H1 (cell line): ENCODE measurements at regions not wholly inside any gene's neighbourhood (a gene's known extent, or its start where the extent isn't known, plus 50 kb on each side); places are given as distances from the start of the nearest gene placed in this dataset.

ENCODE experiments used
- CTCF ChIA-PET: fragments of 300-600 bp; sonication (Branson Sonifier 250); formaldehyde crosslinking; loops from one replicate; lab custom pipeline; 2021; ENCODE audit not compliant: partially characterized antibody; lab: Charles Lee
- POLR2A ChIA-PET: fragments of 300-600 bp; sonication (Branson Sonifier 250); formaldehyde crosslinking; loops from one replicate; lab custom pipeline; 2021; ENCODE audit warnings: inconsistent platforms; ENCODE audit not compliant: partially characterized antibody; lab: Charles Lee
- DNase-seq, 2 experiments: peaks; one replicate each; pipeline versions ENCODE4 v3.0.0 to v3.0.0-alpha.2; 2010 to 2022; ENCODE audit warnings: low spot score in 2 of 2, low read depth in 1 of 2, mixed read lengths in 1 of 2
- FAIRE-seq: peaks from 2 replicates; lab custom pipeline; 2011; peaks lifted over from hg19 to GRCh38; lab: Jason Lieb, UNC
- H2AFZ ChIP-seq: 2 replicates; pipeline ENCODE4 v1.8.1; 2012; ENCODE audit warnings: low read length, inconsistent platforms
- H2AK5ac ChIP-seq: 2 replicates; pipeline ENCODE4 v1.6.1; 2013; ENCODE audit warnings: low read depth, low read length
- H2BK120ac ChIP-seq: replicated peaks from 2 replicates; pipeline ENCODE3; 2013; ENCODE audit warnings: low read depth, low read length, inconsistent platforms
- H2BK12ac ChIP-seq: 2 replicates; pipeline ENCODE4 v1.6.1; 2013; ENCODE audit warnings: low read depth, low read length
- H2BK15ac ChIP-seq: 2 replicates; pipeline ENCODE4 v1.6.1; 2013; ENCODE audit warnings: low read length
- H2BK20ac ChIP-seq: 2 replicates; pipeline ENCODE4 v1.6.1; 2013; ENCODE audit warnings: low read length
- H2BK5ac ChIP-seq: 2 replicates; pipeline ENCODE4 v1.6.1; 2013; ENCODE audit warnings: low read depth, low read length
- H3K14ac ChIP-seq: 2 replicates; pipeline ENCODE4 v1.6.1; 2013; ENCODE audit warnings: inconsistent platforms; ENCODE audit not compliant: insufficient read length
- H3K18ac ChIP-seq: 2 replicates; pipeline ENCODE4 v1.6.1; 2013; ENCODE audit warnings: low read length; ENCODE audit errors: extremely low read depth
- H3K23ac ChIP-seq: 2 replicates; pipeline ENCODE4 v1.6.1; 2013; ENCODE audit warnings: inconsistent platforms; ENCODE audit not compliant: insufficient read length
- H3K23me2 ChIP-seq: 2 replicates; pipeline ENCODE4 v1.6.1; 2013; ENCODE audit warnings: low read depth, low read length
- H3K27ac ChIP-seq: 2 replicates; pipeline ENCODE4 v1.6.1; 2011; ENCODE audit warnings: low read depth, low read length, inconsistent platforms
- H3K27me3 ChIP-seq, 4 experiments: replicated peaks in 1 of 4; 1 replicate in 1 of 4; 2 replicates in 3 of 4; pipeline versions ENCODE4 v1.6.1 to v1.8.1; 2011 to 2013; ENCODE audit warnings: low read length in 3 of 4, mild to moderate bottlenecking in 3 of 4, inconsistent platforms in 2 of 4, mixed read lengths in 2 of 4, moderate library complexity in 1 of 4; ENCODE audit not compliant: control insufficient read depth in 3 of 4, insufficient read depth in 3 of 4; ENCODE audit errors: extremely low read depth in 1 of 4
- H3K36me3 ChIP-seq, 4 experiments: 2 replicates each; pipeline versions ENCODE4 v1.6.1 to v1.8.1; 2011 to 2013; ENCODE audit warnings: mild to moderate bottlenecking in 4 of 4, low read length in 3 of 4, moderate library complexity in 2 of 4, control low read depth in 1 of 4, inconsistent platforms in 1 of 4; ENCODE audit not compliant: insufficient read depth in 4 of 4, control insufficient read depth in 2 of 4
- H3K4ac ChIP-seq: replicated peaks from 2 replicates; pipeline ENCODE3; 2013; ENCODE audit warnings: low read length, low read depth, mixed read lengths, inconsistent platforms; ENCODE audit not compliant: insufficient read length
- H3K4me1 ChIP-seq, 4 experiments: replicated peaks in 1 of 4; 1 replicate in 1 of 4; 2 replicates in 3 of 4; pipeline versions ENCODE4 v1.6.1 to v1.8.1; 2011 to 2013; ENCODE audit warnings: low read length in 3 of 4, inconsistent platforms in 2 of 4, mixed read lengths in 1 of 4; ENCODE audit not compliant: insufficient read depth in 4 of 4, control insufficient read depth in 3 of 4
- H3K4me2 ChIP-seq, 2 experiments: 2 replicates each; pipeline versions ENCODE4 v1.6.1 to v1.8.1; 2011 to 2013; ENCODE audit warnings: low read depth in 2 of 2, low read length in 2 of 2, control low read depth in 1 of 2, inconsistent platforms in 1 of 2, mild to moderate bottlenecking in 1 of 2; ENCODE audit not compliant: insufficient read depth in 1 of 2
- H3K4me3 ChIP-seq, 4 experiments: fragments of 200-600, 300-600 bp in 1 of 4; sonication (generic), shearing (Covaris generic), sonication (Bioruptor Twin) in 1 of 4; 2 replicates each; pipeline versions ENCODE4 v1.5.1 to v1.8.1; 2011 to 2016; ENCODE audit warnings: low read length in 4 of 4, low read depth in 3 of 4, control low read depth in 2 of 4, inconsistent platforms in 2 of 4, mild to moderate bottlenecking in 2 of 4, mixed read lengths in 1 of 4, moderate library complexity in 1 of 4; ENCODE audit not compliant: insufficient read depth in 2 of 4; ENCODE audit errors: extremely low read depth in 1 of 4
- H3K56ac ChIP-seq: replicated peaks from 2 replicates; pipeline ENCODE3; 2013; ENCODE audit warnings: low read depth, mild to moderate bottlenecking, mixed read lengths, low read length, inconsistent platforms; ENCODE audit not compliant: insufficient read length
- H3K79me1 ChIP-seq: 2 replicates; pipeline ENCODE4 v1.6.1; 2013; ENCODE audit warnings: low read depth, low read length, control low read depth
- H3K79me2 ChIP-seq, 2 experiments: 2 replicates each; pipeline versions ENCODE4 v1.6.1 to v1.8.1; 2012 to 2013; ENCODE audit warnings: low read length in 2 of 2, mild to moderate bottlenecking in 2 of 2, inconsistent platforms in 1 of 2; ENCODE audit not compliant: insufficient read depth in 2 of 2, control insufficient read depth in 1 of 2
- H3K9ac ChIP-seq, 4 experiments: replicated peaks in 1 of 4; 1 replicate in 1 of 4; 2 replicates in 3 of 4; pipeline versions ENCODE4 v1.6.1 to v1.8.1; 2011 to 2013; ENCODE audit warnings: low read depth in 3 of 4, low read length in 3 of 4, control low read depth in 2 of 4, mild to moderate bottlenecking in 2 of 4, moderate library complexity in 2 of 4, inconsistent platforms in 1 of 4; ENCODE audit errors: extremely low read depth in 1 of 4
- H3K9me3 ChIP-seq, 2 experiments: 2 replicates each; pipeline versions ENCODE4 v1.6.1 to v1.8.1; 2012 to 2013; ENCODE audit warnings: mild to moderate bottlenecking in 2 of 2, moderate library complexity in 2 of 2, control low read depth in 1 of 2, inconsistent platforms in 1 of 2, low read depth in 1 of 2, low read length in 1 of 2, mixed read lengths in 1 of 2; ENCODE audit not compliant: insufficient read depth in 2 of 2
- H4K20me1 ChIP-seq, 2 experiments: replicated peaks in 1 of 2; 2 replicates each; pipeline versions ENCODE3 to v1.8.1; 2011 to 2013; ENCODE audit warnings: inconsistent platforms in 2 of 2, low read length in 2 of 2, mild to moderate bottlenecking in 1 of 2; ENCODE audit not compliant: insufficient read depth in 2 of 2, control insufficient read depth in 1 of 2
- H4K5ac ChIP-seq: 2 replicates; pipeline ENCODE4 v1.6.1; 2013; ENCODE audit warnings: low read length, low read depth, mixed read lengths, inconsistent platforms; ENCODE audit not compliant: insufficient read length
- H4K8ac ChIP-seq: 2 replicates; pipeline ENCODE4 v1.8.0; 2013; ENCODE audit warnings: mild to moderate bottlenecking, moderate library complexity, low read length, inconsistent platforms; ENCODE audit not compliant: insufficient read depth; ENCODE audit errors: extremely low read depth
- H4K91ac ChIP-seq: replicated peaks from 2 replicates; pipeline ENCODE3; 2013; ENCODE audit warnings: low read length, mixed read lengths, inconsistent platforms; ENCODE audit not compliant: insufficient read length
- KDM4A ChIP-seq: IDR thresholded peaks from one replicate; pipeline ENCODE4 v1.7.1; 2012; ENCODE audit warnings: low read depth, mild to moderate bottlenecking, moderate library complexity, low read length, inconsistent platforms; ENCODE audit not compliant: severe bottlenecking
- KDM5A ChIP-seq: fragments of 200-600 bp; IDR thresholded peaks from 2 replicates; pipeline ENCODE4 v1.7.1; 2012; ENCODE audit warnings: mild to moderate bottlenecking, low read length, inconsistent platforms, mixed read lengths
- POLR2AphosphoS5 ChIP-seq: IDR thresholded peaks from 2 replicates; pipeline ENCODE4 v1.6.1; 2011; ENCODE audit warnings: low read depth, low read length
- POU5F1 ChIP-seq: IDR thresholded peaks from 2 replicates; pipeline ENCODE4 v1.6.1; 2011; ENCODE audit warnings: low read depth, mild to moderate bottlenecking, low read length, moderate library complexity
- SAP30 ChIP-seq: fragments of 300-600 bp; sonication (generic); IDR thresholded peaks from 2 replicates; pipeline ENCODE4 v1.7.1; 2012; ENCODE audit warnings: low read length, moderate library complexity, mild to moderate bottlenecking, inconsistent platforms; ENCODE audit not compliant: insufficient read depth, insufficient replicate concordance
- SP4 ChIP-seq: IDR thresholded peaks from 2 replicates; pipeline ENCODE4 v1.6.1; 2012; ENCODE audit warnings: low read length, inconsistent platforms
- TBP ChIP-seq: IDR thresholded peaks from 2 replicates; pipeline ENCODE4 v1.6.1; 2011; ENCODE audit warnings: low read depth, low read length, improper control_type of control experiment
- WGBS, 2 experiments: shearing (Covaris generic) in 1 of 2; methylation state at CpG; one replicate each; pipeline versions ENCODE4 v1.1.6 to v1.1.7; 2013 to 2015; ENCODE audit warnings: low lambda C conversion rate in 2 of 2, mixed read lengths in 2 of 2, inconsistent platforms in 1 of 2, low coverage in 1 of 2, missing lambda C conversion rate in 1 of 2; ENCODE audit not compliant: insufficient replicate concordance in 2 of 2, insufficient coverage in 1 of 2, insufficient read length in 1 of 2; ENCODE audit errors: extremely low coverage in 1 of 2, missing lambda C conversion rate in 1 of 2; 5-methylcytosine and 5-hydroxymethylcytosine counted together

DNA sequence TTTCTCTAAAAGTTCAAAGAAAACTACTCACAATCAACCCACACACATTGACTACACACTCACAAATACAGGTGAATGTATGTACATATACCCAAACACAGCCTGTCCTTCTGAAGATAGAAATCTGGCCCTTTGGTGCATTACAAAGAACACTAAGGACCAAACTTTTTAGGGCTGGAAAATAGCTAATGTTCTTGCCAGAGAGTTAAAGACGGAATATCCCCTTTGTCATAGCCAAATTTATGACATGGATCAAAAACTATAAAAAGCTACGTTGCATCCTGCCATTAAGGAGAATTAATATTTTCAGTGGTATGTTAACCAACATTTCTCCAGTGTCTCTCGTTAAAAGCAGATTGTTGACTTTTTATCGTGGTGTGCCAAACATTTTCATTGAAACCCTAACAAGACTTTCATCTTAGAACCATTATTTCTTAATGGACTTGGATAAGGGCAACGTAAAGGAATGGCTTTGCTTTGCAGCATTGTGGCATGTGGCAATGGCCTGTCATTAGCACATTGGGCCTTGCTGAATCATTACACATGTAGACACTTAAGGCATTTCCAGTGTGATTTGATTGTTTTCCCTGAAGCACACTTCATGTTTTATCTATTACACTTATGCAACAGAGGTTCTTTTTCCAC is 150.9 kb upstream of the MEOX2 start:
- Histone ChIP-seq H3K4me3 (no peak overlapping the region), H3K14ac (no peak overlapping the region), H4K20me1 (no peaks in the 10 kb centered on the region), H3K4me1 (peaks cover 0 to 5% (median 0%) of the 10 kb centered on the region in 4 experiments; a peak in 1 of 7 replicates), H3K23me2 (no peaks in the 10 kb centered on the region), H3K23ac (no peak overlapping the region), H3K56ac (no peak overlapping the region), H3K18ac (no peak overlapping the region), H2AK5ac (no peak overlapping the region), H2BK20ac (no peak overlapping the region), H3K27ac (no peak overlapping the region), H2BK120ac (no peak overlapping the region), H2BK12ac (no peak overlapping the region), H3K27me3 (no peaks in the 10 kb centered on the region), H3K9ac (no peak overlapping the region), H4K5ac (no peak overlapping the region), H3K4ac (no peak overlapping the region), H2BK15ac (no peak overlapping the region), H4K8ac (no peak overlapping the region), H3K36me3 (no peaks in the 10 kb centered on the region), H3K79me2 (no peaks in the 10 kb centered on the region), H3K79me1 (no peaks in the 10 kb centered on the region), H3K4me2 (no peak overlapping the region), H3K9me3 (no peaks in the 10 kb centered on the region), H4K91ac (no peak overlapping the region), H2AFZ (no peak overlapping the region), H2BK5ac (no peak overlapping the region)
- ChIA-PET POLR2A (interaction anchor here (0.6 kb wide), 1 partner anchor 9 kb away, joined by 3 read pairs; no protein-coding TSS in a partner anchor), CTCF (interaction anchor here (0.6 to 1.1 kb wide), 2 partner anchors 17 to 262 kb away, joined by 3 read pairs; no protein-coding TSS in a partner anchor)
- FAIRE-seq (peak; percentile 24), DNase-seq (no peak)
- WGBS, 2 experiments, result 90% methylated on average over 5 of the region's 5 CpGs; no CpG with 5 or more reads in 1 of the 2 experiments
- TF ChIP-seq POU5F1 (no peak), POLR2AphosphoS5 (no peak), SP4 (no peak), KDM5A (no peak), TBP (no peak), KDM4A (no peak), SAP30 (no peak)
